WTC11 (cell line): ENCODE measurements at regions not wholly inside any gene's neighbourhood (a gene's known extent, or its start where the extent isn't known, plus 50 kb on each side); places are given as distances from the start of the nearest gene placed in this dataset.
A peak's percentile ranks its signal among the peaks of the same experiment; 100 is the strongest.

Experiments used
- ATAC-seq: fragments of 200-7000 bp; cut with Tn5 transposase; 2 replicates; pipeline ENCODE4 v1.10.0; 2021; ENCODE audit warnings: mild to moderate bottlenecking, moderate library complexity
- CTCF ChIA-PET: fragments of 300-600 bp; sonication (Branson Sonifier 250); formaldehyde crosslinking; loops from one replicate; lab custom pipeline; 2021; ENCODE audit warnings: antibody characterized with exemption; lab: Charles Lee
- POLR2A ChIA-PET: fragments of 350-600 bp; sonication (Branson Sonifier 250); formaldehyde crosslinking; loops from one replicate; lab custom pipeline; 2021; ENCODE audit warnings: antibody characterized with exemption; lab: Charles Lee
- DNase-seq: peaks from one replicate; pipeline ENCODE4 v3.0.0; 2021; ENCODE audit warnings: low spot score
- H3K27ac Mint-ChIP-seq: 2 replicates; pipeline ENCODE4 v1.8.0; 2021; ENCODE audit warnings: mixed read lengths
- H3K27me3 Mint-ChIP-seq: 2 replicates; pipeline ENCODE4 v1.8.0; 2021; ENCODE audit warnings: low read depth, mild to moderate bottlenecking, moderate library complexity, mixed read lengths
- H3K36me3 Mint-ChIP-seq: 2 replicates; pipeline ENCODE4 v1.8.0; 2021; ENCODE audit warnings: mixed read lengths
- H3K4me1 Mint-ChIP-seq: 2 replicates; pipeline ENCODE4 v1.8.0; 2022; ENCODE audit warnings: mixed read lengths
- H3K4me3 Mint-ChIP-seq: 2 replicates; pipeline ENCODE4 v1.8.0; 2021; ENCODE audit warnings: mild to moderate bottlenecking, moderate library complexity, mixed read lengths
- H3K9me3 Mint-ChIP-seq: 2 replicates; pipeline ENCODE4 v1.8.0; 2021; ENCODE audit warnings: mixed read lengths
- ETV6 ChIP-seq: sonication (generic); formaldehyde crosslinking; IDR thresholded peaks from 2 replicates; pipeline ENCODE4 v1.8.1; 2022; ENCODE audit warnings: mild to moderate bottlenecking, missing genetic modification reagents
- FOXJ3 ChIP-seq: sonication (generic); formaldehyde crosslinking; IDR thresholded peaks from 2 replicates; pipeline ENCODE4 v1.9.0; 2021; ENCODE audit warnings: missing genetic modification reagents, mild to moderate bottlenecking, borderline replicate concordance
- IRF2 ChIP-seq: sonication (generic); formaldehyde crosslinking; IDR thresholded peaks from 2 replicates; pipeline ENCODE4 v1.8.0; 2022; ENCODE audit warnings: low read depth, missing genetic modification reagents, borderline replicate concordance
- MXD4 ChIP-seq: fragments of 250-450 bp; sonication (Bioruptor Pico); IDR thresholded peaks from 2 replicates; pipeline ENCODE4 v1.8.0; 2021; ENCODE audit warnings: mild to moderate bottlenecking, moderate library complexity, borderline replicate concordance
- NFE2L1 ChIP-seq: sonication (generic); formaldehyde crosslinking; IDR thresholded peaks from 2 replicates; pipeline ENCODE4 v1.8.1; 2023; ENCODE audit warnings: missing genetic modification reagents
- RORB ChIP-seq: fragments of 250-450 bp; sonication (Bioruptor Pico); IDR thresholded peaks from 2 replicates; pipeline ENCODE4 v1.9.0; 2021; ENCODE audit warnings: mild to moderate bottlenecking
- TP53 ChIP-seq: sonication (generic); formaldehyde crosslinking; IDR thresholded peaks from 2 replicates; pipeline ENCODE4 v1.8.1; 2023; ENCODE audit warnings: mild to moderate bottlenecking, missing genetic modification reagents
- ZMAT4 ChIP-seq: fragments of 250-450 bp; sonication (Bioruptor Pico); IDR thresholded peaks from 2 replicates; pipeline ENCODE4 v1.9.0; 2021; ENCODE audit warnings: mild to moderate bottlenecking
- ZNF138 ChIP-seq: sonication (generic); formaldehyde crosslinking; conservative IDR thresholded peaks from 2 replicates; pipeline ENCODE4 v1.8.1; 2022; ENCODE audit warnings: mild to moderate bottlenecking, moderate library complexity, missing genetic modification reagents
- ZNF219 ChIP-seq: sonication (generic); formaldehyde crosslinking; IDR thresholded peaks from 2 replicates; pipeline ENCODE4 v1.8.0; 2023; ENCODE audit warnings: missing genetic modification reagents, mild to moderate bottlenecking, borderline replicate concordance
- ZNF396 ChIP-seq: fragments of 250-450 bp; sonication (Bioruptor Pico); IDR thresholded peaks from 2 replicates; pipeline ENCODE4 v1.8.0; 2021; ENCODE audit warnings: mild to moderate bottlenecking, moderate library complexity, borderline replicate concordance
- ZNF423 ChIP-seq: fragments of 250-450 bp; sonication (Bioruptor Pico); IDR thresholded peaks from 2 replicates; pipeline ENCODE4 v2.1.2; 2022; ENCODE audit warnings: mild to moderate bottlenecking, moderate library complexity
- TF ChIP-seq, protein P1 (sequence below): sonication (generic); formaldehyde crosslinking; conservative IDR thresholded peaks from 2 replicates; pipeline ENCODE4 v1.8.1; 2023; ENCODE audit warnings: mild to moderate bottlenecking, low read depth, missing genetic modification reagents, moderate library complexity
- TF ChIP-seq, protein P2 (sequence below): sonication (generic); formaldehyde crosslinking; IDR thresholded peaks from 2 replicates; pipeline ENCODE4 v1.8.0; 2022; ENCODE audit warnings: mild to moderate bottlenecking, missing genetic modification reagents
- TF ChIP-seq, protein P3 (sequence below): fragments of 250-450 bp; sonication (Bioruptor Pico); IDR thresholded peaks from 2 replicates; pipeline ENCODE4 v1.9.0; 2021; ENCODE audit warnings: mild to moderate bottlenecking

DNA sequence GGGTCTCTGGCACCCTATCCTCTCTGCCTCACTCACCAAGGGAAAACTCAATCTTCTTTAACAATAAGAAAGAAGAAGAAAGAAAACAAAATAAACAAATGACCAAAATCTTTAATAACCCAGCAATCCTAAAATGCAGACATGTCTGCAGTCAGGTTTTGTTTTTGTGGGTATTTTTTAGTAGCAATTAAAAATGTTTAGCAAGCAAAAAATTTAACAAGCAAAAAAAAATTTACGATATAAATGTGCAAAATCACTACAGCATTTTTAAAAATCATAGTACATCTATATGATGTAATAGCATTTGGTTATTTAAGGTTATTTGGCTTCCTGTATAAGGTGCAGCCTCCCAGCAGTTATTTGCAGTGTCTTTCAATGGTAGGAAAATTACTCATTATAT is 151.3 kb upstream of the MAP3K1 start:
- ChIA-PET POLR2A (no interaction called here), CTCF (no interaction called here)
- no peak overlapping the region for H3K27ac Mint-ChIP-seq
- ATAC-seq (no peak), DNase-seq (no peak)
- H3K4me1 Mint-ChIP-seq, result peaks cover 38% of the 10 kb centered on the region
- peaks cover 12% of the 10 kb centered on the region for H3K9me3 Mint-ChIP-seq
- TF ChIP-seq MXD4 (CRISPR knock-in tag) (no peak), IRF2 (CRISPR knock-in tag) (no peak), ZNF219 (CRISPR knock-in tag) (no peak)
- TF ChIP-seq, protein P1, sequence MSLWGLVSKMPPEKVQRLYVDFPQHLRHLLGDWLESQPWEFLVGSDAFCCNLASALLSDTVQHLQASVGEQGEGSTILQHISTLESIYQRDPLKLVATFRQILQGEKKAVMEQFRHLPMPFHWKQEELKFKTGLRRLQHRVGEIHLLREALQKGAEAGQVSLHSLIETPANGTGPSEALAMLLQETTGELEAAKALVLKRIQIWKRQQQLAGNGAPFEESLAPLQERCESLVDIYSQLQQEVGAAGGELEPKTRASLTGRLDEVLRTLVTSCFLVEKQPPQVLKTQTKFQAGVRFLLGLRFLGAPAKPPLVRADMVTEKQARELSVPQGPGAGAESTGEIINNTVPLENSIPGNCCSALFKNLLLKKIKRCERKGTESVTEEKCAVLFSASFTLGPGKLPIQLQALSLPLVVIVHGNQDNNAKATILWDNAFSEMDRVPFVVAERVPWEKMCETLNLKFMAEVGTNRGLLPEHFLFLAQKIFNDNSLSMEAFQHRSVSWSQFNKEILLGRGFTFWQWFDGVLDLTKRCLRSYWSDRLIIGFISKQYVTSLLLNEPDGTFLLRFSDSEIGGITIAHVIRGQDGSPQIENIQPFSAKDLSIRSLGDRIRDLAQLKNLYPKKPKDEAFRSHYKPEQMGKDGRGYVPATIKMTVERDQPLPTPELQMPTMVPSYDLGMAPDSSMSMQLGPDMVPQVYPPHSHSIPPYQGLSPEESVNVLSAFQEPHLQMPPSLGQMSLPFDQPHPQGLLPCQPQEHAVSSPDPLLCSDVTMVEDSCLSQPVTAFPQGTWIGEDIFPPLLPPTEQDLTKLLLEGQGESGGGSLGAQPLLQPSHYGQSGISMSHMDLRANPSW (CRISPR knock-in tag), result no peak
- H3K36me3 Mint-ChIP-seq, result peaks cover 3% of the 10 kb centered on the region; the same call in 1 of the 2 replicates
- H3K4me3 Mint-ChIP-seq, result no peak overlapping the region
- no peaks in the 10 kb centered on the region; the same call in none of the 2 replicates for H3K27me3 Mint-ChIP-seq

DNA sequence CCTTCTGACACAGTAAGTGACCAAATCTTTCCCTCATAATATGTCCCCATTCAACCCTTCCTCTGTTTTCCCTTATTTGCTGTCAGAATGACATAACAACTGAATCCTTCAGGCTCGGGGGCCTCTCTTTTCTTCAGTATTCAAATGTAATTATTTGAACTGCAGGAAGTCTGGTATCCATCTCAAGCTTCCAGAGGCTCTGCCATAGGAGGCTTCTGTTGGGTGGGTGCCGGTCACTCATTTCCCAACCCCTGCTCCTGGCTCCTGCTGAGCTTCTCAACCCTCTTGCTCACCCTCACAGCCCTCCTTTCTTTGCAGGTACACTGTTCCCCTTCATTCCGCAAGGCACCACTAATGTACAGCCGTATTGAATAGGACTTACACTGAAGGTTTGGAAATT is 151.8 kb upstream of the MAP3K1 start:
- Mint-ChIP-seq H3K9me3 (peaks cover 12% of the 10 kb centered on the region), H3K36me3 (peaks cover 3% of the 10 kb centered on the region; the same call in 1 of the 2 replicates), H3K4me3 (peak overlapping the region; percentile 12; the same call in 1 of the 2 replicates), H3K27me3 (no peaks in the 10 kb centered on the region; the same call in 1 of the 2 replicates), H3K4me1 (peaks cover 33% of the 10 kb centered on the region), H3K27ac (peak overlapping the region; percentile 10; the same call in 1 of the 2 replicates)
- ChIA-PET POLR2A (no interaction called here), CTCF (no interaction called here)
- ATAC-seq (peak; percentile 77), DNase-seq (no peak)
- TF ChIP-seq NFE2L1 (no peak), ZMAT4 (CRISPR knock-in tag) (no peak), RORB (CRISPR knock-in tag) (no peak), ZNF423 (CRISPR knock-in tag) (peak; percentile 53; the same call in 1 of the 2 replicates)

DNA sequence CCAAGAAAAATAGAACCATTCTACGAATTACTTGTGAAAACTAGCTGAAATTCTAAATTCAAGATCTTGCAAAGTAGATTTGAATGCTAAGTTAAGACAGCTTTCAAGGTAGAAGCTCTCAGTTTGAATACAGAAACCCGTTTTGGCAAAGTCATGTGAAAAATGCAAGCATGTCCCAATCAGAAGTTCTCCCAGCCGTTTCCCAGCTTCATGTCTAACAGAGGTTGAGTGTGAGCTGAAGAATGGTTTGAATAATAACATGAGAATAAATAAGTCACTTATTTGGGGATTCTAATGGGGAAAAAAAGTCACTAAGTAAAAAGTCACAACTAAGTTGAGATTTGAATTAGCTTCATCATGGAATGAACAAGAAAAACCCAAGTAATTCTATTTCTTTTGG is 152.5 kb upstream of the MAP3K1 start:
- Mint-ChIP-seq H3K4me1 (peaks cover 30% of the 10 kb centered on the region), H3K27ac (no peak overlapping the region), H3K9me3 (peaks cover 12% of the 10 kb centered on the region), H3K4me3 (no peak overlapping the region), H3K36me3 (peaks cover 3% of the 10 kb centered on the region; the same call in 1 of the 2 replicates), H3K27me3 (no peaks in the 10 kb centered on the region; the same call in 1 of the 2 replicates)
- ChIA-PET CTCF (no interaction called here), POLR2A (no interaction called here)
- no peak for TF ChIP-seq ETV6 (CRISPR knock-in tag)
- no peak for TF ChIP-seq TP53 (CRISPR knock-in tag)
- no peak for TF ChIP-seq ZNF138
- TF ChIP-seq, protein P2, sequence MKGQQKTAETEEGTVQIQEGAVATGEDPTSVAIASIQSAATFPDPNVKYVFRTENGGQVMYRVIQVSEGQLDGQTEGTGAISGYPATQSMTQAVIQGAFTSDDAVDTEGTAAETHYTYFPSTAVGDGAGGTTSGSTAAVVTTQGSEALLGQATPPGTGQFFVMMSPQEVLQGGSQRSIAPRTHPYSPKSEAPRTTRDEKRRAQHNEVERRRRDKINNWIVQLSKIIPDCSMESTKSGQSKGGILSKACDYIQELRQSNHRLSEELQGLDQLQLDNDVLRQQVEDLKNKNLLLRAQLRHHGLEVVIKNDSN, result no peak
- no peak for TF ChIP-seq FOXJ3 (CRISPR knock-in tag)
- TF ChIP-seq, protein P3, sequence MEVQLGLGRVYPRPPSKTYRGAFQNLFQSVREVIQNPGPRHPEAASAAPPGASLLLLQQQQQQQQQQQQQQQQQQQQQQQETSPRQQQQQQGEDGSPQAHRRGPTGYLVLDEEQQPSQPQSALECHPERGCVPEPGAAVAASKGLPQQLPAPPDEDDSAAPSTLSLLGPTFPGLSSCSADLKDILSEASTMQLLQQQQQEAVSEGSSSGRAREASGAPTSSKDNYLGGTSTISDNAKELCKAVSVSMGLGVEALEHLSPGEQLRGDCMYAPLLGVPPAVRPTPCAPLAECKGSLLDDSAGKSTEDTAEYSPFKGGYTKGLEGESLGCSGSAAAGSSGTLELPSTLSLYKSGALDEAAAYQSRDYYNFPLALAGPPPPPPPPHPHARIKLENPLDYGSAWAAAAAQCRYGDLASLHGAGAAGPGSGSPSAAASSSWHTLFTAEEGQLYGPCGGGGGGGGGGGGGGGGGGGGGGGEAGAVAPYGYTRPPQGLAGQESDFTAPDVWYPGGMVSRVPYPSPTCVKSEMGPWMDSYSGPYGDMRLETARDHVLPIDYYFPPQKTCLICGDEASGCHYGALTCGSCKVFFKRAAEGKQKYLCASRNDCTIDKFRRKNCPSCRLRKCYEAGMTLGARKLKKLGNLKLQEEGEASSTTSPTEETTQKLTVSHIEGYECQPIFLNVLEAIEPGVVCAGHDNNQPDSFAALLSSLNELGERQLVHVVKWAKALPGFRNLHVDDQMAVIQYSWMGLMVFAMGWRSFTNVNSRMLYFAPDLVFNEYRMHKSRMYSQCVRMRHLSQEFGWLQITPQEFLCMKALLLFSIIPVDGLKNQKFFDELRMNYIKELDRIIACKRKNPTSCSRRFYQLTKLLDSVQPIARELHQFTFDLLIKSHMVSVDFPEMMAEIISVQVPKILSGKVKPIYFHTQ (CRISPR knock-in tag), result no peak
- no peak for TF ChIP-seq ZNF396 (CRISPR knock-in tag)
- no peak for DNase-seq
- no peak for ATAC-seq
